ENCODE measurements at regions not wholly inside any gene's neighbourhood (a gene's known extent, or its start where the extent isn't known, plus 50 kb on each side); places are given as distances from the start of the nearest gene placed in this dataset.

DNA sequence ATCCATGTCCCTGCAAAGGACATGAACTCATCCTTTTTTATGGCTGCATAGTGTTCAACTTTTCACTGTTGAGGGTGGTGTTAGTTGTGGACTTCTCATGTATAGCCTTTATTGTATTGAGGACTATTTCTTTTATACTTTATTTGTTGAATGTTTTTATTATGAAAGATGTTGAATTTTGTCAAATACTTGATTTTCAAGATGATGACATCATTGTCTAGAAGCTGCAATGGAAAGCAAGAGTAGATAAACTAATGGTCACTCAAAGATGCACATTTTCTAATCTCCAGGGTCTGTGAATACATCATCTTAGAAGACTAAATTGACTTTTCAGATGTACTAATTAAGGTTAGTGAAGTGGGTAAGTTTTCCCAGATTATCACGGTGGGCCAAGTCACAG is 1117.0 kb downstream of the DSC3 start:
- intact Hi-C loops (cut with DNase I; ENCODE audit: low total_unique reads): no loop called here
- 94 to 100% methylated on average over 1 of the region's 1 CpG for WGBS, 2 donors
- no peak for TF ChIP-seq POLR2A (IDR thresholded peaks at IDR 0.05)
- TF ChIP-seq, protein P1, sequence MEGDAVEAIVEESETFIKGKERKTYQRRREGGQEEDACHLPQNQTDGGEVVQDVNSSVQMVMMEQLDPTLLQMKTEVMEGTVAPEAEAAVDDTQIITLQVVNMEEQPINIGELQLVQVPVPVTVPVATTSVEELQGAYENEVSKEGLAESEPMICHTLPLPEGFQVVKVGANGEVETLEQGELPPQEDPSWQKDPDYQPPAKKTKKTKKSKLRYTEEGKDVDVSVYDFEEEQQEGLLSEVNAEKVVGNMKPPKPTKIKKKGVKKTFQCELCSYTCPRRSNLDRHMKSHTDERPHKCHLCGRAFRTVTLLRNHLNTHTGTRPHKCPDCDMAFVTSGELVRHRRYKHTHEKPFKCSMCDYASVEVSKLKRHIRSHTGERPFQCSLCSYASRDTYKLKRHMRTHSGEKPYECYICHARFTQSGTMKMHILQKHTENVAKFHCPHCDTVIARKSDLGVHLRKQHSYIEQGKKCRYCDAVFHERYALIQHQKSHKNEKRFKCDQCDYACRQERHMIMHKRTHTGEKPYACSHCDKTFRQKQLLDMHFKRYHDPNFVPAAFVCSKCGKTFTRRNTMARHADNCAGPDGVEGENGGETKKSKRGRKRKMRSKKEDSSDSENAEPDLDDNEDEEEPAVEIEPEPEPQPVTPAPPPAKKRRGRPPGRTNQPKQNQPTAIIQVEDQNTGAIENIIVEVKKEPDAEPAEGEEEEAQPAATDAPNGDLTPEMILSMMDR (IDR thresholded peaks at IDR 0.05): no peak
- no peak for DNase-seq (ENCODE audit: low spot score in 2 of 2)
- H3K4me3 ChIP-seq (ENCODE audit: low read depth, poor library complexity, severe bottlenecking): no peak overlapping the region

DNA sequence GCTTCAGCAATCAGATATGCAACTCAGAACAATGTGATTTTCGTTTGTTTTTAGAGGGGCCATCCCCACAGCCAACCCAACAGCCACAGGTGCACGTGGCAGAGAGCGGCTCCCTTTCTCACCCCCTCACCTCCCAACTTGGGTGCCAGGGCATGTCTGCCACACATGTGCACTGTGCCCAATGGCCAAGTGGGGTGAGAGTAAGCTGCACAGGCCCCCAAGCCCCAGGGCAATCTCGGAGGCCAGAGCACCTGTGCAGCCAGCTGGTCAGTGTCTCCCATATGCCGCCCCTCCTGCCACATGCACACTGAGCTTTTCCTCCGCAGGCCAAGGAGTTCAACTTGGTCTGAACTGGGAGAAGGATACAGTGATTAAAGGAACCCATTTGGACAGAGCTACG is 1130.2 kb downstream of the DSC3 start:
- 83 to 89% methylated on average over 7 of the region's 7 CpGs for WGBS, 2 donors
- no peak for DNase-seq (ENCODE audit: low spot score in 2 of 2)
- intact Hi-C loops (cut with DNase I; ENCODE audit: low total_unique reads): no loop called here
- no peak overlapping the region for H3K4me3 ChIP-seq (ENCODE audit: low read depth, poor library complexity, severe bottlenecking)
- TF ChIP-seq POLR2A (IDR thresholded peaks at IDR 0.05): no peak
- TF ChIP-seq, protein P1 (IDR thresholded peaks at IDR 0.05): no peak

DNA sequence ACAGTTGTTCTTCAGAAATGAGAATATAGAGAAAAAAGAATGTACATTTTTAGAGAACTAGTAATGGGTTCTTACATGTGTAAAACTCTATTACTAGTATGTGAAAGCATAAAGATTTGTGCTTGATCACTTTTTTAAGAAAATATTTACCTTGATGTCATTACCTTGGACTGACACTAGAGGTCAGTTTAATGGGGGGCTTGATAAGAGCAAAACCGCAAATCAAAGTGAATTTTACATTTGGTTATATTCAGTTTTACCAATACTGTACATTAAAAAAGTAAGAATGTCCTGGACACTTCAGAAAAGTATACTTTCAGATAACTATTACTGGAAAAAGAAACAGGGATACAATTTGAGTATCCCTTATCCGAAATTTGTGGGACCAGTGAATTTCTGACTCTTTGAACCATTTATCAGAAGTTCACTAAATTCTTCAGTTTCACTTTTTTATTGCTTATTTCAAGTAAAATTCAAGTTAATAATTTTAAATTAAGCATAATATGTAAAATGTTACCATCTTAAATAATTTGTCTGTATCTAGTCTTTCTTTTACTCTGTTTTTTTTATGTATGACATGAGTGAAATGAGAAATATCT is 1149.5 kb downstream of the DSC3 start:
- 65 to 67% methylated on average over 2 of the region's 2 CpGs for WGBS, 2 donors
- TF ChIP-seq POLR2A (IDR thresholded peaks at IDR 0.05): no peak
- TF ChIP-seq, protein P1 (IDR thresholded peaks at IDR 0.05): no peak
- no peak for DNase-seq (ENCODE audit: low spot score in 2 of 2)
- intact Hi-C loops (cut with DNase I; ENCODE audit: low total_unique reads): no loop called here
- H3K4me3 ChIP-seq (ENCODE audit: low read depth, poor library complexity, severe bottlenecking): no peak overlapping the region

DNA sequence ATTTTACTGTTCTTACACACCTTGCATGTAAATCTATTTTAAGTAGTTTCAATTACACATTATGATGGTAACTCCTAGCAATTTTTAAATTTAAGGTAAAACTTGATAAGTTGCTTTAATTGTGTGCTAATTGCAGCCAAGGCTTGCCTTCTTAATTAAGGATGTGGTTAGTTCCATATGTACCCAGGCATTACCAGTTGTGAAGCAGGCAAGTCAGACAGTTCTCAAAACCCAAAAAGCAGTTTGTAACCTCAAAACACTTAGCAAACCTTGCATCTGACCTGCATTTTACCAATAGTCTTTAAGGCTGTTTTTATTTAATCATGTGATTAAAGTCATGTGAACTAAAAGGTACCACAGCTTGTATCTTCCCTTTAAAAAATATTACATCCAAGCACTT is 1159.4 kb downstream of the DSC3 start:
- no peak for DNase-seq (ENCODE audit: low spot score in 2 of 2)
- no peak overlapping the region for H3K4me3 ChIP-seq (ENCODE audit: low read depth, poor library complexity, severe bottlenecking)
- TF ChIP-seq, protein P1 (IDR thresholded peaks at IDR 0.05): no peak
- TF ChIP-seq POLR2A (IDR thresholded peaks at IDR 0.05): no peak
- intact Hi-C loops (cut with DNase I; ENCODE audit: low total_unique reads): no loop called here

DNA sequence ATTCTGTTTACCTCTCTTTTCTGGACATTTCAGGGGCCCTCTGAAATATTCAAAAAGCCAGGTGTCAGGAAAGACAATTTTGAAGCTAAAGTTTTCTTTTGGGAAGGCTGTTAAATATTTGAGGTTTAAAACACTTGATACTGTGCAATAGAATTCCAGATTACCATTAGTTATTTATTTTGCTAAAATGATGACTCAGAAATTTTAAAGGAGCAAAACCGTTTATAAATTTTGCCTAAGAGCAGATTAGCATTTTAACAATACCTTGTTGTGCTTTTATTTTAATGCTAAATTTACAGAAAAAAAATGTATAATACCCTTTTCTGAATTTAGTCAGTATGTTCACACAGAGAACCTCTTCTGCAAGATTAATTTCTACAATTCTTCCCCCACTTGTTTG is 1159.9 kb downstream of the DSC3 start:
- H3K4me3 ChIP-seq (ENCODE audit: low read depth, poor library complexity, severe bottlenecking): no peak overlapping the region
- WGBS, 2 donors: 41 to 51% methylated on average over 1 of the region's 1 CpG
- intact Hi-C loops (cut with DNase I; ENCODE audit: low total_unique reads): no loop called here
- TF ChIP-seq, protein P1 (IDR thresholded peaks at IDR 0.05): no peak
- no peak for TF ChIP-seq POLR2A (IDR thresholded peaks at IDR 0.05)
- no peak for DNase-seq (ENCODE audit: low spot score in 2 of 2)

DNA sequence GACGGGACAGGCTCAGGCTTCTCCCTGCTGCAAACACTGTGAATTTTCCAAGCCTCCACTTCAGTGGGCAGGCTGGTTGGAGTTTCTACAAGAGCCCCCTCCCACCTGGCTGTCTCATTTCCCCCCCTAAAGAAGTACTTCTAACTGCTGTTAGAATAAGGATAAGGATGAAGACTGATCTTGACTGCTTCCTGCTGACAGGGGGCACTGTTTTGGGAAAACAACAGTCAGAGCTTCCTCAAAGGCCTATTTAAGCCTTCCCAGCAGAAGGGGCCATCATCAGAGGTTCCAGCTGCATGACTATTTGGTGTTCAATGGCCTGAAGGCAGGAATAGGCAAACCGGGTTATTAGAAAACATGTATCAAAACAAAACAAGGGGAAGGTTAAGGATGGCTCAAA is 1162.8 kb downstream of the DSC3 start:
- no peak overlapping the region for H3K4me3 ChIP-seq (ENCODE audit: low read depth, poor library complexity, severe bottlenecking)
- no peak for DNase-seq (ENCODE audit: low spot score in 2 of 2)
- TF ChIP-seq, protein P1 (IDR thresholded peaks at IDR 0.05): no peak
- no peak for TF ChIP-seq POLR2A (IDR thresholded peaks at IDR 0.05)
- intact Hi-C loops (cut with DNase I; ENCODE audit: low total_unique reads): no loop called here
- 76% methylated on average over 2 of the region's 2 CpGs for WGBS, 2 donors

Measured in lower leg skin (tissue), 4 donors.